RWPE1 (cell line): ENCODE measurements at regions not wholly inside any gene's neighbourhood (a gene's known extent, or its start where the extent isn't known, plus 50 kb on each side); places are given as distances from the start of the nearest gene placed in this dataset.

ENCODE experiments used
- CTCF ChIA-PET: fragments of 350-600 bp; sonication (Branson Sonifier 250); formaldehyde crosslinking; extraction: SDS; loops from one replicate; lab custom pipeline; 2021; lab: Yijun Ruan, JAX
- POLR2A ChIA-PET: fragments of 400-600 bp; formaldehyde crosslinking; extraction: SDS; loops from one replicate; lab custom pipeline; 2020; ENCODE audit warnings: antibody characterized with exemption; ENCODE audit not compliant: low non-redundant PET; lab: Yijun Ruan, JAX
- DNase-seq: peaks from one replicate; pipeline ENCODE4 v3.0.0; 2012; ENCODE audit warnings: low spot score
- H3K27ac ChIP-seq: fragments of 450-650 bp; 2 replicates; pipeline ENCODE4 v1.5.1; 2017
- CTCF ChIP-seq: fragments of 450-650 bp; conservative IDR thresholded peaks from 2 replicates; pipeline ENCODE4 v1.5.1; 2017; ENCODE audit warnings: low read depth, mild to moderate bottlenecking

- peak; percentile 64 for DNase-seq
- ChIA-PET CTCF (interaction anchor here (0.6 to 1.1 kb wide), 2 partner anchors 16 to 52 kb away, joined by 4 read pairs; no protein-coding TSS in a partner anchor), POLR2A (no interaction called here)
- H3K27ac ChIP-seq, result no peak overlapping the region
- no peak for TF ChIP-seq CTCF
These were observed 152.4 kb downstream of the ABCC12 start for GRCh38 chr16:48003206-48003907.

DNA sequence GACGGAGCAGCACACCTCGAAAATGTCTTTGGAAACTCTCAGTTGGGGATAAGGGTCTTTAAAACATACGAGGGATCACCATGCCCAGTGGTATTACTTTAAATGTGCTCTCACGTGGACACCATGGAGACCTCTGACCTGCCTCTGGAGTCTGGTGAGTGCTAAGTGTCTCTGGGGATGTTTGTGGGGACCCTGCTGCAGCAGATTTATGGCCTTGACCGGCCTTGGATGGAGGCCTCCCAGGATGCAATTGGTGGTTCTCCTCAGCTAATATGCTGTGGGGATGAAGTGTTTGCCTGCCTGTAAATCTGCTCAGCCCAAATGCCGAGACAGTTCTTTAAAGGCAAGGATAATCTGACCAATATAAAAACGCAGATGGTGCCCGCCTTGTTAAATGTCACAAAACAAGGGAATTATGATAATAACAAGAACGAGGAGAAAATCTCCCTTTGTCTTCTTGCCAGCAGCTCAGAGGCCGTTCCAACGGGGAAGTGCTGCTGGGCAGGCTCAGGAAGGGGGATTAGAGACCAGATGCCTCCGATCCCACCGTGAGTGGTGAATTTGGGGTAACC, 154.4 kb downstream of the ABCC12 start:
- DNase-seq, result no peak
- CTCF ChIA-PET, result no interaction called here
- POLR2A ChIA-PET, result no interaction called here
- no peak for TF ChIP-seq CTCF
- H3K27ac ChIP-seq, result no peak overlapping the region

GRCh38 chr16:48000622-48001021, 155.2 kb downstream of the ABCC12 start:
- H3K27ac ChIP-seq, result no peak overlapping the region
- no peak for DNase-seq
- no peak for TF ChIP-seq CTCF
- ChIA-PET CTCF (no interaction called here), POLR2A (no interaction called here)

DNA sequence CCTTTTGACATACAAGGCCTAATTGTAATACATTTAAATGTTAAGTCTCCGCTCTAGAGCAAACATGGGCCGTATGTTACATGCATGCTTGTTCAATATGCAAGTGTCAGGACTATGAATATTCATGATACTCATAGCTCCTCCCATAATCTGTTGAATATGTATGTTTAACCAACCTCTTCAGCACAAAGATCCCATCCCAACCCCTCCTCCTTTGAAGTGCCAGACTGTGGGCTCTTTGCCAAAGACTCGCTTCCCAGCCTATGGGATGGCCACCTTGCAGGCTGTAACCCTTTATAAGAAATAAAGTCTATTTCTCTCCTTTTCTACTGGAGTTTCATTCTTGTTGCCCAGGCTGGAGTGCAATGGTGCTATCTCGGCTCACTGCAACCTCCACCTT, 156.2 kb downstream of the ABCC12 start:
- DNase-seq, result no peak
- no peak overlapping the region for H3K27ac ChIP-seq
- no peak for TF ChIP-seq CTCF
- ChIA-PET CTCF (no interaction called here), POLR2A (no interaction called here)

DNA sequence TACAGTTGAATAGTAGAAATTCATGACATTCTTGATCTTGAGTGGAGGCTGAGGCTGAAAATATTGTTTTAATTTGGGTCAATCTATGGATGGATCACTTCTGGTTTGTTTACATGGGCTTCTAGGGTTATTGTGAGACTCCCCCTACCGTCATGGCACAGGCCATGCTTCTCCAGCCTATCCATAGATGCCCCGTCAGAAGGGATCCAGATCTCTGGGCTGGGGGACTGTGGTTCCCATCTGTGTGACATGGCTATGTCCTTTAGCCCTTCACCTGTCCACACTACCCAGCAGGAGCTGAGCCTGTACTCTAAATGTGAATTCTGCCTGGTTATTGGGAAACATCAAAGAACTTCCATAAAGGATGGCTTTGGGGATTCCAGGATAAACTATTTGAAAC, 160.4 kb downstream of the ABCC12 start:
- TF ChIP-seq CTCF, result no peak
- POLR2A ChIA-PET, result no interaction called here
- CTCF ChIA-PET, result interaction anchor here (0.5 kb wide), 1 partner anchor 467 kb away, joined by 4 read pairs; no protein-coding TSS in a partner anchor
- H3K27ac ChIP-seq, result no peak overlapping the region
- no peak for DNase-seq

DNA sequence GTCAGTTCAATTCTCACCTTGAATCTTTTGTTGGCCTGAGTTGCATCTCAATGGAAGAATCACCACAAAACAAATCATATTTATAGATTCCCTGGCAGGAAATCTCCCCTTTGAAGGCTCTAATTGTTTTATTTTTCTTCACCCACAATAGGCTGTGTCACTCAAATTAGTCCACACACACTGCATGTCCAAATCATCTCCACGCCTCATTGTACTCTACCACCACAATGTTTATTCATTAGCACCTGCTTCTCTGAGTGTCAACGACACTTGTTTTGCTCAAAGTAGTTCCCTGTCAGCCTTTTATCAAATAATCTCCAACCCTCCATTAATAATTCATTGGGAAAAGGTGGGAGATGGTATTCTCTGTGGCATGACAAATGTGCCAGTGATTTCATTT, 164.3 kb downstream of the ABCC12 start:
- ChIA-PET CTCF (no interaction called here), POLR2A (no interaction called here)
- DNase-seq, result no peak
- H3K27ac ChIP-seq, result no peak overlapping the region
- TF ChIP-seq CTCF, result no peak
